Suppressor macrophage treated with lipopolysaccharide for 1 hour (primary cell): ENCODE measurements at regions not wholly inside any gene's neighbourhood (a gene's known extent, or its start where the extent isn't known, plus 50 kb on each side); places are given as distances from the start of the nearest gene placed in this dataset.

Experiments
- DNase-seq, 3 donors: peaks; one replicate each; pipeline ENCODE4 v3.0.0-alpha.2; 2020 to 2022

DNA sequence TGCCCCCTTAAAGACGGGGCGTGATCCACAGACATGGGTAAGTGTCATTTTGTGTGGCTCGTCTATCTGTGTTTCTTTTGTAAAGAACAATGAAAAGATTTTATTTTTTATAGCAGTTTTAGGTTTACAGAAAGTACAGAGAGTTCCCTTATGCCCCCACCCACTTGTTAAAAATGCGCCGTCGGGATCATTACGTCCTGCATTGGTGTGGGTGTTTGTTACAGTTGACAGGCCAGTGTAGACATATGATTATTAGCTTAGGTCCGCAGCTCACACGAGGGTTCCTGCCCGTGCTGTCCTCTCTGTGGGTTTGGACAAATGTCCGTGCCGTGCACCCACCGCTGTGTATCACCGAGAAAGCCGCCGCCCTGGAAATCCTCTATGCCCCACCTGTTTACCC, 50.5 kb downstream of the RGS12 start:
- DNase-seq = no peak

DNA sequence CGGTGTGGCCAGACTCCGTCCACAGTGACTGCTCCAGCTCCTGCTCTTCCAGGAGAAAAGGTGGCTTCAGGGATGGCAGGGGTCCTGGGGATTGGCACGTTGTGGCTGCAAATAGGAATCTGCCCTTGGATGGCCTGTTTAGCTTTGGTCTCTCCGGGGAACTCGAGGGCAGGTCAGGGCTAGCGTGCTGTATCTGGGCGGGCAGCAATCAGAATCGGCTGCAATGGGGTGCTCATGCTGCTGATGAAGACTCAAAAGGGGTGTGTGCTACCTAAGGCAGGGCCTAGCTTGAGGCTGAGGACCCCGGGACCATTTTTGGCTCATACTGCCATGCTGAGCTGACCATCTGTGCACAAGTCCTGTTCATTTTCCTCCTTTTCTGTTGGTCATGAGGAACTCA, 51.3 kb downstream of the RGS12 start:
- no peak for DNase-seq

DNA sequence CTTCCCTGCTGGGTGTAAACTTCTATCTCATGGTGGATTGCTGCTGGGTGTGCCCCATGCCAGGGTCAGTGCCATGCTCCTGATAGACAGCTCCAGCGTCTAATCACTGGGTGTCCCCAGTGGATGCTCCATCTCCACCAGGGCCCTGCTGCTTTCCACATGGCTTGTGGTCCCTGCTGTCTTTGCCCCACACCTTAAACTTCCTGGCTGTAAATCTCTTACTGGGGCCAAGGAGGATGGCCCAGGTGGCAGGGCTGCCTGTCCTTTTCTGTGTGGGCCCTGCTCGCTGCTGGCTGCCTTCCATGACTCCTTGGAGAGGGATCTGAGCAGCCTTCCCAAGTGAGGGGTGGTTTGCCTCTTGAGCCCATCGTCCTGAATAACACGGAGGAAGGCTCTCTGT, 51.8 kb downstream of the RGS12 start:
- DNase-seq = no peak

DNA sequence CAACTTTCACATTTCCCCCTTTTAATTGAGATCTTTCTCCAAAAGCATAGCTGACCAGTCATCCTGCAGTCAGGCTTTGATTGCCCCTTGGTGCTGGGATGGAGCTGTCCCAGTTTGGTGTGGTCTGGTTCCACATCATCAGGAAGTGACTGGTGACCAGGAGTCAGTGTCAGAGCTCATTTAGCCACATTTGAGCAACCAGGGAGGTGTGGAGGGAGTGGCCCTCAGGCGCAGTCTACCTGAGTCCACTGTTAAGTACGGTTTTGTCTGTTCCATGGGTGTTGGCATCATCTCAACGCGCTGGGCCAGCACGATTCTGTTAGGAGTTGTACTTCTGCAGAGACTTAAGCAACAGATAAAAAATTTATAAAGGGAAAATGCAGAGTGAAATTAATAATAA, 52.6 kb downstream of the RGS12 start:
- no peak for DNase-seq

DNA sequence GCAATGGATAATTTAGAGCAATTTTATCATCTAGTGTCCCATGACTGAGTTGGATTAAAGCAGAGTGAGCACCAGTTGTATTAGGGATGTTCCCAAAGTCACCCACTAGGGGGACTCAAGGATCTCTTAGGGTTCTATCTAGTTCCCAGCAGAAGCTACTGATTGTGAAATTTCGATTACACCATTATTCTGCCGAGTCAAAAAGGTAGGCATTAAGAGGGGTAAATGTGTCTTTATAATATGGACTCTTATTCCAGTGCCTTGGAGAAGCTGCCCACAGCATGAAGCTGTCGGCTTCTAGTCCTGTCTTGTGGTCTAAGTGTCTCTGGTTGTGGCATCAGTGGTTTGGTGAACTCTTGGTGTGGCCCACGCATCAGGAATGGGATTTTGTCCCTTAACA, 53.3 kb downstream of the RGS12 start:
- peak; percentile 90 to 94 (median 91) for DNase-seq

DNA sequence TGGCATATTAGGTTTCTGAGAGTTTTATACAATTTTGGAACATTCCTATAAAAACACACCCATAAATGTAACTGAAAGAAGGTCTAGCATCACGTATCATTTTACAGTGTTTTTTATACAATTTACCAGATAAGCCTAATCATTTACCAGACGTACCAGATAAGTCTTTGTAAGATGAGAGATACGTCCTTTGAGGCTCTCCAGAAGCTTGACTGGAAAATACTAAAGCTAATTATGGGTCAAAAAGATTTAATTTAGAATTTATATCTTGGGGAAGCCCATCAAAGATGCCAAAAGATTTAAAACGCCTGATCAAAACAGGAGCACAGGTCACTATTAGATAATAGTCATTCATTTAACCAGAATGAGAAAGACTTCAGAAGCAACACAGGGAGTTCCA, 55.0 kb downstream of the RGS12 start:
- DNase-seq = no peak

DNA sequence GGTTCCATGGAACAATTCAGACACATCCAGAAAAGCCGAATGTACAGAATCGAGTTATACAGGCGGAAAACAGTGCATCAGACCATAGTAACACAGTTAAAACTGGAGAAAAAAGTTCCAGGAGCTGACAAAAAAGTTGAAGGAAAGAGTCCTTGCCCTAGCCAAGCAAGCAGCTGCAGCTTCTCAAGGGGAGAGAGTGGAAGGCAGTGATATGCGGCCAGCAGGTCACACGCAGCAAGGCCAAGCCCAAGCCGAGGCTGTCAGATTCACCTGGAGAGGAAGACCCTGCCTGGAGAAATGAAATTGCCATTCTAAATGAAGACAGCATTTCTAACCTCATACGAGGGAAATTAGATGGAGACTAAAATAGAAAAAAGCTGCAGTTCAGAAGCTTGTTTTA, 55.8 kb downstream of the RGS12 start:
- DNase-seq = no peak

DNA sequence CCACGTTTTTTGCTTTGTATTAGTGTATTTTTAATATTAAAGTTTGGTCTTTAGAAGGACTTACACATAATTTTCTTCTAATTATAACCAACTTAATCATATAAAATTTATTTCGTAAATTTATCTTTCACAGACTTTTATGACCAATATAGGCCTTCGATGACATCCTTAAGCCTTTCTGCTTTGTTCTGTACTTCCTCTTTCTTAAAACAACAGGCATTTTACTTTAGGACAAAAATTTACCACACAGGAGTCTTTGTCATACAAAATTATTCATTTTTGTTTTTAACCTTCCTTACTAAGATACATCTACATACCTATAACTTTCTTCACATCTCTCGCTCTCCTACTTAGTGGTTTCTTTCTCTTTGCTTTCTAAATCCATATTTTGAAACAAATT, 56.3 kb downstream of the RGS12 start:
- peak in 2 of 3 donors; percentile 41 to 48 for DNase-seq

DNA sequence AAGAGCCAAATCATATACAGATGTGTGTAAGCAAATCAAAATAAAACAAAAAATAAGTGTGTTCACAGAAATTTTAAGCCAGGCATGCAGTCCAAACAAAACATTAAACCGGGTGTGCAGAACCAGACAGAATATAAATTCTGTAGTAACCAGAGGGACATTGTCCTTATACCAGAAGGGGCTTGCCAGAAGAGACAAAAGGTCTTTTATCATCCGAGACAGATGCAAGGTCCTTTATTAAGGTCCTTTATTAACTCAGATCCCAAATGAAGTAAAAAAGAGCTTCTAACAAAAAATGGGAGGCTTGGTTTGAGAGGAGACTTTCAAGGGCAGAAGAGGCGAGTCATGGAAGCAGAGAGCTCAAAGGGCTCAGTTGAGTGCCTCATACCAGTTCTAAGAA, 59.2 kb downstream of the RGS12 start:
- DNase-seq = no peak

DNA sequence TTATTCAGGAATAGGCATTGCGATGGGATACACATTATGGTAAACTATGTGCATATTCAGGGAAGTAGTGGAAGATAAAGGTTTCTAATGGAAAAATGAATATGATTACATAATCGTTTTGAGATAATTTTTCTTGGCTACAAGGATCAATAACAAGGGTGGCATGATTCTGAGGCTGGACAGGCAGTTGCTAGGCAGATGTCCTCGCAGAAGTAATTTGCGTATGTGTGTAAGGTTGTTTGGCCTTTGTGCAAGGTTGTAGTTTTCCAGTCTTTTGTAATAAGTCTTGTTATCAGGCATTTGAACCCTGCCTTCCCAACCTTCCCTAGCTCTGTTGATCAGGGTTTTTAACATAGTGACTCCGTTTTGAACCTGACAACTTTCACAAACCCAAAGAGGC, 59.7 kb downstream of the RGS12 start:
- no peak for DNase-seq

DNA sequence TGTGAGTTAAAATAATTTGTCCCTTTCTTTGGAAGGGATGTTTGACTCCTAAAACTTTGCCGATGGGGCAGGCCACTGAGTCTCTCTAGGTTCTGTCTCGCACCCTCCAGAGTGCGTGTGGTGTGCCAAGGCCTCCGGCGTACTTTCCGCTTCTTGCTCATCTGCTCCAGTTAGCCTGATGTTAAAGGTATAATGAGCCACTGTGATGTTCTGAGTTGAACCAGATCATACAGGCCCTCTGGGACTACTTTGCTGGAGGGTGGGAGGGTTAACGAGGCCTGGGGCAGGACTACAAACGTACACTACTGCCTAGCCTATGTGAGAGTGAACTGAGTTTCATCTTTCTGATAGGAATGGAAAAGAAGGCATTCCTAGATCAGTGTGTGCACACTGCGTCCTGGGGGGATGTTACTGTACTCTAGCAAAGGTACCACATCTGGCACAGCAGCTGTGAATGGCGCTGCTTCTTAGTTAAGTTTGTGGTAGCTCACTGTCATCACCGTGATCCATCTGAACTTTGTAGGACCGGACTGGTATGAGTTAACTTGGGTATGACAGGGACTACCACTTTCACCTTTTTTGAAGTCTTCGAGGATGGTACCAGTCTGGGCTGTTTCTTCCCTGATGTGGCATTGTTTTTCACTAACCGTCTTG, 60.2 kb downstream of the RGS12 start:
- no peak for DNase-seq

DNA sequence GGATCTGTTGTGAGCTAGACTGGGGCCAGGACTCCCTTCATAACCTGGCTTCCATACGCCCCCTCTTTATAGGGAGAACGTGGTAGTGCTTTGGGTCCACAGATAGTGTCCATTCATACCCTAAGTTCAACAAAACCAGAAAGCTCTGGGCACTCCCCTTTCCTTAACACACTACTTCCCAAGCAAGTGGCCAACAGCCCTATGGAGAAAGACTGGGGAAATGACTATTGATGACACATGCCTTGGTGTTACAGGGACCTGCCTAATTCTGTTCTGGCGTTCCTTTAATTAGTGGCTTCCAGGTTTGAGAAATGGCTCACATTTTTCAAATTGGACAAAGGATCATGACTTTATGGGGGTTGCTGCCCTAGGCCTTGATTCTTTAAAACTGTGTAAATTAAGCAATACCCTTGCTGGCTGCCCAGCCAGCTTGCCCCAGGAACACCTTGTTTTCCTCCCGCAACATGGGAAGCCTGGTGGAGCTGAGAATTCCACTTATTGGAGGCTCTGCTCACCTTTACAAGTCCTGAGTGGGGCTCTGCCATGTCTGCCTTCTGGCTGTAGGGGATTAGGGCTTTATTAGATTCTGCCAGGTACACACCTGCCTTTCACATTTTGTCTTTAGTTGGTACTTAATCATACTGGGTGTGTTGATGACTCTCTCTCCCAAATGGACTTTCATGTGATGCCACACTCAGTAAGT, 61.1 kb downstream of the RGS12 start:
- peak; percentile 49 to 62 (median 61) for DNase-seq

DNA sequence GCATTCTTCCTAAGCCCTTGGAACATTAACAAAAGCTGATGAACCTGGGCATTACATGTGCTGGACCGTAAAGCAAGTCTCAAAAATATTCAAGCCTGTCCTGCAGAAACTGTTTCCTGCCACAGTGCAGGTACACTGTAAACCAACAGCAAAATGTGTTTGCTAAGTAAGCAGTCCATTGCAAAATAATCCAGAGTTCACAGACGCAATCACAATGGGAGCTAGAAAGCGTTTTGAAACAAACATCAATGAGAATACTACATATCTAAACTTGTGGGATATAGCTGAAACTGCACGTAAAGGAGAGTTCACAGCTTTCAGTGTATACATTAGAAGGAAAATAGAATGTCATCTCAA, 61.6 kb downstream of the RGS12 start:
- DNase-seq = no peak

DNA sequence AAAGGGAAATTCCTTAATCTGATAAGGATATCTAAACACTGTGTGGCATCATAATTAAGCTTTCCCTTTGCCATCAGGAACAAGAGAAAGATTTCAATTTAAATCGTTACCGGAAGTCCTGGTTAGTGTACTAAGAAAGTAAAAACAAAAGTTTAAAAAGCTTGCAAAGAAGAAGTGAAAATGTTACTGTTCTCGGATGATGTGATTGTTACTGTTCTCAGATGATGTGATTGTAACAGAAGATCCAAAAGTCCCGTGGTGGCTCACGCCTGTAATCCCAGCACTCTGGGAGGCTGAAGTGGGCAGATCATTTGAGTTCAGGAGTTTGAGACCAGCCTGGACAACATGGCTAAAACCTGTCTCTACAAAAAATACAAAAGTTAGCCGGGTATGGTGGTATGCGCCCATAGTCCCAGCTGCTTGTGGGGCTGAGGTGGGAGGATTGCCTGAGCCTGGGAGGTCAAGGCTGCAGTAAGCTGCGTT, 62.5 kb downstream of the RGS12 start:
- peak; percentile 76 to 91 (median 84) for DNase-seq

DNA sequence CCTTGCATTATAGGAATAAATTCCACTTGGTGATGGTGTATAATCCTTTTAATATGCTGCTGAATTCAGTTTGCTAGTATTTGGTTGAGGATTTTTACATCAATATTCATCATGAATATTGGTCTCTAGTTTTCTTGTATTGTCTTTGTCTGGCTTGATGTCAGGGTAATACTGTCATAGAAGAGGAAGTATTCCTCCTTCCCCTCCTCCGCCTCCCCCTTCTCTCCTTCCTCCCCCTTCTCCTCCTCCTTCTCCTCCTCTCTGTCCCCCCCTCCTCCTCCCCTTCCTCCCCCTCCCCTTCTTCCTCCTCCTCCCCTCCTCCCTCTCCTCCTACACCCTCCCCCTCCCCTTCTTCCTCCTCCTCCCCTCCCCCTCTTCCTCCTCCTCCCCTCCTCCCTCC, 65.8 kb downstream of the RGS12 start:
- no peak for DNase-seq

DNA sequence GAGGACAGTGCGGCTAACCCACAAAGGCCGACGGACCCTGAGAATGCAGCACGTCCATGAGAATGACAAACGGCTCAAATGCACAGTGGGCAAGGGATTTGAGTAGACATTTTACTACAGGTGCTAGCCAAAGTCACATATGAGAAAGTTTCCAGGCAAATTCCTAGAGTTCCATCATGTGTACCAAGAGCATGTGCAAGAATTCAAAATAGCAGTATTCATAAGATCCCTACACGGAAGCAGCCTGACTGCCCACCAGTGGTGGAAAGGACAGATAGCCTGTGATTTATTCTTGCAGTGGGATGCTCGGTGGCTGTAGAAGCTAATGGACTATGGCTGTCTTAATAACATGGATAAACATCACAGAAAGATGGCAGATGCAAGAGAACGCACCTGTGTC, 68.0 kb downstream of the RGS12 start:
- DNase-seq = no peak

DNA sequence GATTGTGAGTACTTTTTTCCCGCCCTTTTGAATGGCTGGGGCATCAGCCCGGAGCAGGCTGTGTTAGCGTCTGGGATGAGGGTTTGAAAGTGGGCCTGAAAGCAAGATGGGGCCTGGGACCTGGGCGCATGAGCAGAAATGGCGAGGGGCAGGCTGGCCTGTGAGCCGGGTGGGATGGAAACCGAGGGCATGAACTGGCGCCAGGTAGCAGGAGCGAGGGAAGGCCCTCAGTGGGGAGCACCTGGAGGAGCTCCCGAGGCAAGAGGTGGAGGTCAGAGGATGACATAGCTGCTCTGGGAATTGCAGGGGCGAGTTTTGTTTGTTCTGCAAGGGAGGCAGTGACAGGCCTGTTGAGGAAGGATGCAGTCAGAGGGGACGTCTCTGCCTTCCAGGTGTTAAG, 68.6 kb downstream of the RGS12 start:
- no peak for DNase-seq

DNA sequence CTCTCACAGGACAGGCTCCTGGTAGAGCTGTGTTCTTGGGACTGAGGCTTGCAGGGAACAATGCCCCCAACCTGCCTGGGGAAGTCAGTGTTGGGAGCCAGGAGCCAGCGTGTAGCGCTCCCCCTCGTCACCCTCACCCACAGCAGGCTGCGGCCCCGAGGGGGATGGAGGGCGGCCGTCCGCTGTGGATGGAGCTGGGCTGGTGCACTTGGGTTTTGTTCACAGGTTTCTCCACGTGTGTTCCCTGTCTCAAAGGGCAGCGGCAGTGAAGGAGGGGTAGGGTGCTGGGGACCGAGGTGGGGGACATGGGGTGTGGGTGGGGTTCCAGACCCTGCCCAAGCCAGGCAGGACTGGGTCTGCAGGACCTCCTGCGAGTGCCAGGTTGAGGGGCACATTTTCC, 69.1 kb downstream of the RGS12 start:
- no peak for DNase-seq

DNA sequence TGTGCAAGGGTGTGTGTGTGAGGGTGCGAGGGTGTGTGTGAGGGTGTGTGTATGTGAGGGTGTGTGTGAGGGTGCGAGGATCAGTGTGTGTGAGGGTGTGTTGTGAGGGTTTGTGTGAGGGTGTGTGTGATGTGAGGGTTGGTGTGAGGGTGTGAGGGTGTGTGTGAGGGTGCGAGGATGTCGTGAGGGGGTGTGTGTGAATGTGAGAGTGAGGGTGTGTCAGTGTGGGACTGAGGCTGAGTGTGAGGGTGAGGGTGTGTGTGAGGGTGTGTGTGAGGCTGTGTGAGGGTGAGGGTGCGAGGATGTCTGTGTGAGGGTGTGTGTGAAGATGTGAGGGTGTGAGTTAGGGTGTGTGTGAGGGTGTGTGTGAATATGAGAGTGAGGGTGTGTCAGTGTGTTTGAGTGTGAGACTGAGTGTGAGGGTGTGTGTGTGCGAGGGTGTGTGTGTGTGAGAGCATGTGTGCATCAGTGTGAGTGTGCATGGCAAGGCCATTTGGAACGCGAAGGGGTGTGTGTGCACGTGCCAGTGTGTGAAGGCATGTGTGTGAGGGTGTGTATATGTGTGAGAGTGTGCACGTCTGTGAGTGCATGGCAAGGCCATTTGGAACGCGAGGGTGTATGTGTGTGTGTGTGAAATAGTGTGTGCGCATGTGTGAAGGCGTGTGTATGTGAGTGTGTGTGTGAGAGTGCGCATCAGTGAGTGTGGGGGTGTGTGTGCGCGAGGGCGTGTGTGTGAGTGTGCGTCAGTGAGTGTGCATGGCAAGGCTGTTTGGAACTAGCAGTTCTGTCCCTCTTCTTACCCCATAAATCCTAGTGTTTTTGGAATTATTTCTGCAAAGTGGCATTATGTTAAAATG, 69.8 kb downstream of the RGS12 start:
- no peak for DNase-seq

DNA sequence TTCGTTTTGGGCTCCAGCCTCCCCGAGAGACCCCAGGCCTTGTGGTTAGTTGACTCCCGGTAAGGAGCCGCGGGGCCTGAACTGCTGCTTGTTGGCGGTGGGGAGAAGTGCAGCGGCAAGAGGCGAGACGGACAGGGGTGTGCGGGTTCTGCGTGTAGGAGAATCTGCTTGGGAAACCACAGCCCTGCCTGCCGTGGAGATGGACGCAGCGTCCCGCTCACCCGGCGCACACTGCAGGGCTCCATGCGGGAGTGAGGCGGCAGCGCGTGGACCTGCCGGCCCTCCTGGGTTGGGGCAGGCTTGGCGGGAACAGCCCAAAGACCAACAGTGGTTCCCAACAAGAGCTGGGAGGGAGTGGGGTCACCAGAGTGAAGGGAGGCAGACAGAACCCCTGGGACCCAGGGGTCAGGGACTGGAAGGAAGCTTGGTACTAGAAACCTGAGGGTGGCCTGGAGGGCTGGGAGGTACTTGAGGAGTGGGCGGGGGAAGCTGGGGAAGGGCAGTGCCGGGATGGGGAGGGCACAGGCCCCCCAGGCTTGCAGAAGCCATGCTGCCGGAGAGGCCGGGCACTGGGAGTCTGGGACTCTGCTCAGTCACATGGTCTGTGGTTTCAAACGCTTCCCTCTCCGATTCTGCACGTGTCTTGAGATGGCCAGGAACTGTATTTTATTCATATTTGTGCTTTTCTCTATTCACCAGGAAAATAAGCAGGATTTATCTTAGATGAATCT, 70.8 kb downstream of the RGS12 start:
- DNase-seq = peak in 1 of 3 donors; percentile 51

DNA sequence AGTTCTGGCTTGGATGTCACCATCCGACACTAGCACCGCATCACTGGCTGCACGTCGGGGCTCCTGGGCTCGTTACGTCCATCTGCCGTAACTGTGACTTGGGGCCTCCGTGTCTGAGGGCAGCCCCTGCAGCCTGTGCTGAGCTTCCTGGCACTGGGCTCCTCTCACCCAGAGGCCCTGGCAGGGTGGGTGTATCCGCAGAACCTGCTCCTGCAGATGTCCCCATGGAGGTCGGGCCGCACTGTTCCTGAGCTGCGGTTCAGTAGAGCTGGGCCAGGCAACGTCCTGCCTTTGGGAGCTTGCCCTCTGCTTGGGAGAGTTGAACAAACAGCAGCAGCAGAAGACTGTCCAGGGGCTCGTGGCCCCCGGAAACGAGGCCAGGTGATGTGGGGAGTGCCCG, 71.4 kb downstream of the RGS12 start:
- no peak for DNase-seq

DNA sequence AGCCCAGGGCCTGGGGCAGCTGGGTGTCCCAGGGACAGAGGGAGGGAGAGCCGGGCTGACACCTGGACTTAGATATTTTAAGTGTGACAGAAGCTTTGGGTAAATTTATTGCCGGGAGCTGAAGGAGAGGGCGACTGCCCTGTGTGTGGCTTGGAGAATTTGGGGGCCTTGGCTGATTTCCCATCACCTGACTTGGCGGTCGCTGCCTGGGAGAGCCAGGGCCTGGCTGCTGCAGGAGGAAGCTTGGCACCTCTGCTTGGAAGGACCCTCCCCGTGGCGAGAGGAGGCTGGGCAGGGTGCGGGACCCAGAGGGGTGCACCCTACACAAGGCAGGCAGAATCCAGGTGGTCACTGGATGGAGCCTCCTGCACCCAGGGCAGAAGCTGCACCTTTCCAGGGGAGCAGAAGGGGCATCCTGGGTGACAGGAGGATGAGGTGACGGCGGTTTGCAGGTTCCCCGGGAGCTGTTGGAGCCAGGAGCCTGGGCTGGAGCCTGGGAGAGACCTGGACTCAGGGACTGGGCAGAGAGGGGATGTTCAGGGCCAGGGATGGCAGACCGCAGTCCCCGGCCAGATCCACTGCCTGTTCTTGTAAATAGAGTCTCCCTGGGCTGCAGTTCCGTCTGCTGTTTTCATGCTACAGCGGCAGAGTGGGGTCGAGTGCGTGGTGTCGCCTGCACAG, 72.0 kb downstream of the RGS12 start:
- DNase-seq = no peak

DNA sequence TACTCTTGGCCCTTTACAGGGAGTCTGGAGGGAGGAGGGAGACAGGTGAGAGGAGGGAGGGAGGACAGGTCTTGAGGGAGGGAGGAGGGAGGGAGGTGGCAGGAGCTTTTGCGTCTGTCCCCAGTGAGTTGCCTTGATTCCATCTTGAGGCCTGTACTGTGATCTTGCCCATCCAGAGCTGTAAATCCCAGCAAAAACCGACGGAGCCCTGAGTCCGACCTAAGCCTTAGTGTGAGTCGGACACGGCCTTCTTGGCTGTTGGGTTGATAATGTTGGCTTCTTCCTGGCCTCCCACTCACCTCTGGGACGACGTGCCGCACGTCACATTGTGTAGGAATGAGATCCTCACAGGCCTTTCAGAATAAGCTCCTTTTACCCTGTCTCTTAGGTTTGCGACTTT, 72.5 kb downstream of the RGS12 start:
- DNase-seq = no peak
